ENCODE measurements at regions not wholly inside any gene's neighbourhood (a gene's known extent, or its start where the extent isn't known, plus 50 kb on each side); places are given as distances from the start of the nearest gene placed in this dataset.

DNA sequence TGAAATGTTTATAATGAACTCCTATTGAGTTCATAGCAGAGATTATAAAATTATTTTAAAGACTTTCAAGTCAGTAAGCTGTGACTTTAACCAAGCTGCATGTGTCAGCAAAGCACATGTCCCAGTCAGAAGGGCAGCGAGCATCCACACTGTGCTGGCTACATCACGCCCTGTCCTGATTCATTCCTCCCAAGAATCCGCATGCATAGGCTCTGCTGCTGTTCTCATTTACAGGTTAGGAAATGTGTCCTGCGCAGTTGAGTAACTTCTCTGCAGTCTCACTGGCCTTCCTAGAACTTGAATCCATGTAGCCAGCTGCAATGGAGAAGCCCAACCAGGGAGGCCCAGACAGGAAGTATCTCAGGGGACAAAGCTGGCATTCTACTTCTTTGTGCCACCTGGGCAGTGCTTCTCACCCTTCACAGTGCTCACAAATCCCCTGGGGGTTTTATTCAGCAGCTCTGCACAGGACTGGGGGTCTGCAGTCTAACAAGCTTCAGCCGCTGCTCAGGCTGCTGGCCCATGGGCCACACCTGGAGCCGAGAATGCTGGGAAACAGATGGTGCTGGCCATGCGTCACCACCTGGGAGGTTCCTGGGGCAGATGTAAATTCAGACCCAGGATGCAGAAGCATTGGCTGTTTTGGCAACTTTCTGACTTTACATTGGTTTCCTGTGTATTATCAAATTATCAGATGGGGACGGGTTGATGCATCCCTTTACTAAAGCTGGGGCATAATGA, 192.8 kb upstream of the GDF10 start:
- no peak for DNase-seq (ENCODE audit: low read depth)
- Histone ChIP-seq H3K4me3 (ENCODE audit: low read depth, low read length) (no peak overlapping the region), H3K27me3 (ENCODE audit: control insufficient read depth, insufficient read depth, low read length) (no peaks in the 10 kb centered on the region), H3K36me3 (ENCODE audit: control insufficient read depth, insufficient read depth, low read length) (no peaks in the 10 kb centered on the region)
- TF ChIP-seq, protein P1, sequence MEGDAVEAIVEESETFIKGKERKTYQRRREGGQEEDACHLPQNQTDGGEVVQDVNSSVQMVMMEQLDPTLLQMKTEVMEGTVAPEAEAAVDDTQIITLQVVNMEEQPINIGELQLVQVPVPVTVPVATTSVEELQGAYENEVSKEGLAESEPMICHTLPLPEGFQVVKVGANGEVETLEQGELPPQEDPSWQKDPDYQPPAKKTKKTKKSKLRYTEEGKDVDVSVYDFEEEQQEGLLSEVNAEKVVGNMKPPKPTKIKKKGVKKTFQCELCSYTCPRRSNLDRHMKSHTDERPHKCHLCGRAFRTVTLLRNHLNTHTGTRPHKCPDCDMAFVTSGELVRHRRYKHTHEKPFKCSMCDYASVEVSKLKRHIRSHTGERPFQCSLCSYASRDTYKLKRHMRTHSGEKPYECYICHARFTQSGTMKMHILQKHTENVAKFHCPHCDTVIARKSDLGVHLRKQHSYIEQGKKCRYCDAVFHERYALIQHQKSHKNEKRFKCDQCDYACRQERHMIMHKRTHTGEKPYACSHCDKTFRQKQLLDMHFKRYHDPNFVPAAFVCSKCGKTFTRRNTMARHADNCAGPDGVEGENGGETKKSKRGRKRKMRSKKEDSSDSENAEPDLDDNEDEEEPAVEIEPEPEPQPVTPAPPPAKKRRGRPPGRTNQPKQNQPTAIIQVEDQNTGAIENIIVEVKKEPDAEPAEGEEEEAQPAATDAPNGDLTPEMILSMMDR (IDR thresholded peaks at IDR 0.05; ENCODE audit: insufficient read depth, low read length, poor library complexity, severe bottlenecking), result no peak

DNA sequence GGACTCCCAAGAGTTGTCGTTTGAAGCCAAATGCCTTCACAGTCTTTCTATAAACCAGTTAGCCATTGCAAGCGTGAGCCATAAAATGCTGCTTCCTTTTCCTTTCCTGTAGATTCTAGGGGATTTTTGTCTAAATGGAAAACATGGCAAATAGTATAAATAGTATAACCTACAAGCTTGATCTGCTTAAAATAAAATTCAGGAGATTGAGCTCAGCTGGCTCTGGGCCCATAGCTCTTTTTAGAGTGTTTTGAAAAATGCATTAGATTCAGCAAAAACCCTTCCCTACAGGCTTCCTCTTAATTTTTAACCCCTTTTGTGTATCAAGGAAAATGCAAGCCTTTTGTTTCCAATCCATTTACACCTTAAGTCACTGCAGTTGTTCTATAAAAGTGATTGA, 190.1 kb upstream of the GDF10 start:
- H3K4me3 ChIP-seq (ENCODE audit: low read depth, low read length), result no peak overlapping the region
- H3K36me3 ChIP-seq (ENCODE audit: control insufficient read depth, insufficient read depth, low read length), result no peaks in the 10 kb centered on the region
- TF ChIP-seq, protein P1 (IDR thresholded peaks at IDR 0.05; ENCODE audit: insufficient read depth, low read length, poor library complexity, severe bottlenecking), result no peak
- DNase-seq (ENCODE audit: low read depth), result no peak
- no peaks in the 10 kb centered on the region for H3K27me3 ChIP-seq (ENCODE audit: control insufficient read depth, insufficient read depth, low read length)

DNA sequence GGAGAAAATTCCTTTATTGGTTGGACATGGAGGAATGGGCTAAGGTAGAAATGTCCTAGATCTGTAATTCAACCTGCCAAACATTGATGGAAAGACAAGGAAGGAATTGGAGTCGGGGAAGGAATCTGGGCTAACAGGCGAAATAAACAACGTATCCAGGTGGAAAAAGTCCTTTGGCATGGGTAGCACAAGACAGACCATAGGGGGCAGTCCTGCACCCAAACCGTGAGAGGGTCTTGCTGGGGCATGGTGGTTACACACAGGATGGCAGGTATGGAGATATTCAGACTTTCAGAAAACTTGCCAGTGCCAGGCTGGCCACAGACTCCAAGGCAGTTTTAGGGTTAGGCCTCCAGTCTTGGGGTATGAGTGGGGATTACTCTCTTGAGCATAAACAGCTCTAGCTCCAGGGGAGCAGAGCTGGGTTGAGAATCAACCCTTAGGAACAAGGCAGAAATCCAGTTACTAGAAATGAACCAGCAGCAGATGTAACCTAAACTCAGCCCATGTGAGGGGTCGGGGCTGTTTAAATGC, 188.6 kb upstream of the GDF10 start:
- DNase-seq (ENCODE audit: low read depth), result no peak
- H3K4me3 ChIP-seq (ENCODE audit: low read depth, low read length), result no peak overlapping the region
- no peaks in the 10 kb centered on the region for H3K36me3 ChIP-seq (ENCODE audit: control insufficient read depth, insufficient read depth, low read length)
- no peaks in the 10 kb centered on the region for H3K27me3 ChIP-seq (ENCODE audit: control insufficient read depth, insufficient read depth, low read length)
- TF ChIP-seq, protein P1 (IDR thresholded peaks at IDR 0.05; ENCODE audit: insufficient read depth, low read length, poor library complexity, severe bottlenecking), result no peak

DNA sequence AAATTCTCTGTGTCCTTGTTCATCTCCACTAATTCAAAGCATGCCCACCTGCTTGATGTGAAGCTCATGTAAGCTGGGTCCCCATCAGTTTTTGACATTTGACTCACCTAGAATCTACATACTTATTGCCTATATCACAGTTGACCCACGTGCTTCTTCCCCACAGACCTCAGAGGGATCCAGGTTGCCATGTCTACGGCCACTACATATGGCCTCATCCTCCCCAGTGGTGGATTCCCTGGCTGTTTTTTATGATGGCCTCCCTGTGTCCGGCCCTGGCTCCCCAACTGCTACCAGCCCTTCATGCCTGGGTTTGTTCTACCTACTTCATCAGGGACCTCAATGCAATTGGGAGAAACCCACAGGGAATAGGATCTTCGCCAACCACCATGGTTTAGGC, 187.4 kb upstream of the GDF10 start:
- TF ChIP-seq, protein P1 (IDR thresholded peaks at IDR 0.05; ENCODE audit: insufficient read depth, low read length, poor library complexity, severe bottlenecking), result no peak
- Histone ChIP-seq H3K4me3 (ENCODE audit: low read depth, low read length) (no peak overlapping the region), H3K27me3 (ENCODE audit: control insufficient read depth, insufficient read depth, low read length) (no peaks in the 10 kb centered on the region), H3K36me3 (ENCODE audit: control insufficient read depth, insufficient read depth, low read length) (no peaks in the 10 kb centered on the region)
- no peak for DNase-seq (ENCODE audit: low read depth)

DNA sequence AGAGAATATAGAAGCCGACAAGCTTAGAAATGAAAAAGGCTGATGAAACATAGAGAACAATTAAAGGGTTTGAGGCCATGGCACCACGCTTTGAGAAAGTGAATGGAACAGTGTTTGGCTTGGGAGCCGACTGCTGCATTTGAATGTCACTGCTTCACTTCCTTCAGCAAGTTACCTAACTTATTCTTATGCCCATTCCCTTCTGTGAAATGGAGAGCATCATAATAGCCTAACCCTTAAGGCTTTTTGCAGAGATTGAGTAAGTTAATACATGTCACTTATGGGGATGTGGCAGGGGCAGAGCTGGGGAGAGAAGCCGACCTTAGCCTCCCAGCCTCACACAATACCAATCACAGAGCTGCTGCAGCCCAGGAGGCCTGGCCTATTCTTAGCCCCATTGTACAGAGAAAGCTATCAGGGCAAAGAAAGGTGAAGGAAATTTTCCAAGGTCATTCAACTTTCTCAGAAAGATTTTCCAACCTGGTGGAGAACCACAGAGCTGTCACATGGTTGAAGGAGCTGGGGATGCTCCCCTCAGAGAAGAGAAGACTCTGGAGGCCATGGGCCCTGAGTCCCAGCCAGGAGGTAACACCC, 186.0 kb upstream of the GDF10 start:
- no peaks in the 10 kb centered on the region for H3K27me3 ChIP-seq (ENCODE audit: control insufficient read depth, insufficient read depth, low read length)
- H3K4me3 ChIP-seq (ENCODE audit: low read depth, low read length), result no peak overlapping the region
- DNase-seq (ENCODE audit: low read depth), result no peak
- H3K36me3 ChIP-seq (ENCODE audit: control insufficient read depth, insufficient read depth, low read length), result no peaks in the 10 kb centered on the region
- TF ChIP-seq, protein P1 (IDR thresholded peaks at IDR 0.05; ENCODE audit: insufficient read depth, low read length, poor library complexity, severe bottlenecking), result no peak

Measured in kidney epithelial cell (primary cell).